ENCODE measurements at regions not wholly inside any gene's neighbourhood (a gene's known extent, or its start where the extent isn't known, plus 50 kb on each side); places are given as distances from the start of the nearest gene placed in this dataset.
"Not testable (repeated sequence)": the region's sequence is repeated elsewhere in the genome, so short reads cannot be mapped to it uniquely, and the experiment has no call there.

- TF ChIP-seq CTCF, POLR2A (IDR thresholded peaks at IDR 0.05): not testable (repeated sequence)
Measured at GRCh38 chr15:21717661-21718060, 159.9 kb downstream of the POTEB start.
